ENCODE measurements at regions not wholly inside any gene's neighbourhood (a gene's known extent, or its start where the extent isn't known, plus 50 kb on each side); places are given as distances from the start of the nearest gene placed in this dataset.

- Mint-ChIP-seq H3K9me3 (no peaks in the 10 kb centered on the region), H3K27ac (no peak overlapping the region), H3K36me3 (ENCODE audit: low read depth) (no peaks in the 10 kb centered on the region), H3K4me1 (ENCODE audit: low read depth) (no peaks in the 10 kb centered on the region), H3K4me3 (no peak overlapping the region), H3K27me3 (no peaks in the 10 kb centered on the region)
- POLR2A ChIA-PET, result no interaction called here
- DNase-seq (no peak), ATAC-seq (no peak)
- CTCF ChIA-PET, result no interaction called here
- no peak for TF ChIP-seq CTCF (IDR thresholded peaks at IDR 0.05)
- intact Hi-C loops (cut with micrococcal nuclease), result no loop called here
Observed at GRCh38 chr5:164336276-164336675, 830.9 kb downstream of the MAT2B start.

GRCh38 chr5:164336906-164337305 lies 831.5 kb downstream of the MAT2B start:
- Mint-ChIP-seq H3K4me1 (ENCODE audit: low read depth) (no peaks in the 10 kb centered on the region), H3K9me3 (no peaks in the 10 kb centered on the region), H3K27me3 (no peaks in the 10 kb centered on the region), H3K36me3 (ENCODE audit: low read depth) (no peaks in the 10 kb centered on the region), H3K27ac (no peak overlapping the region), H3K4me3 (no peak overlapping the region)
- intact Hi-C loops (cut with micrococcal nuclease), result no loop called here
- DNase-seq (no peak), ATAC-seq (no peak)
- ChIA-PET POLR2A (no interaction called here), CTCF (no interaction called here)
- TF ChIP-seq CTCF (IDR thresholded peaks at IDR 0.05), result no peak

- no peak for TF ChIP-seq CTCF (IDR thresholded peaks at IDR 0.05)
- ATAC-seq (no peak), DNase-seq (no peak)
- ChIA-PET POLR2A (no interaction called here), CTCF (no interaction called here)
- intact Hi-C loops (cut with micrococcal nuclease), result no loop called here
- H3K9me3 Mint-ChIP-seq, result no peaks in the 10 kb centered on the region
- no peaks in the 10 kb centered on the region for H3K4me1 Mint-ChIP-seq (ENCODE audit: low read depth)
- no peaks in the 10 kb centered on the region for H3K27me3 Mint-ChIP-seq
- H3K27ac Mint-ChIP-seq, result no peak overlapping the region
- no peaks in the 10 kb centered on the region for H3K36me3 Mint-ChIP-seq (ENCODE audit: low read depth)
- no peak overlapping the region for H3K4me3 Mint-ChIP-seq
Observed at GRCh38 chr5:164341056-164341619, 835.7 kb downstream of the MAT2B start.

GRCh38 chr5:164345173-164345849 lies 839.9 kb downstream of the MAT2B start:
- H3K9me3 Mint-ChIP-seq, result no peaks in the 10 kb centered on the region
- POLR2A ChIA-PET, result no interaction called here
- no peak for TF ChIP-seq CTCF (IDR thresholded peaks at IDR 0.05)
- H3K27me3 Mint-ChIP-seq, result no peaks in the 10 kb centered on the region
- H3K36me3 Mint-ChIP-seq (ENCODE audit: low read depth), result no peaks in the 10 kb centered on the region
- ATAC-seq, result no peak
- CTCF ChIA-PET, result no interaction called here
- H3K4me3 Mint-ChIP-seq, result no peak overlapping the region
- DNase-seq, result no peak
- H3K27ac Mint-ChIP-seq, result no peak overlapping the region
- H3K4me1 Mint-ChIP-seq (ENCODE audit: low read depth), result no peaks in the 10 kb centered on the region
- intact Hi-C loops (cut with micrococcal nuclease), result no loop called here

- Mint-ChIP-seq H3K9me3 (peaks cover 3% of the 10 kb centered on the region), H3K36me3 (ENCODE audit: low read depth) (no peaks in the 10 kb centered on the region), H3K4me1 (ENCODE audit: low read depth) (no peaks in the 10 kb centered on the region), H3K27me3 (no peaks in the 10 kb centered on the region), H3K4me3 (no peak overlapping the region), H3K27ac (no peak overlapping the region)
- no peak for TF ChIP-seq CTCF (IDR thresholded peaks at IDR 0.05)
- intact Hi-C loops (cut with micrococcal nuclease), result no loop called here
- ATAC-seq (no peak), DNase-seq (no peak)
- POLR2A ChIA-PET, result no interaction called here
- CTCF ChIA-PET, result no interaction called here
Observed at GRCh38 chr5:164345853-164346252, 840.4 kb downstream of the MAT2B start.

Measured in activated CD8-positive, alpha-beta T cell treated with anti-CD3 and anti-CD28 coated beads for 36 hours (primary cell).